Osteoblast (primary cell): ENCODE measurements at regions not wholly inside any gene's neighbourhood (a gene's known extent, or its start where the extent isn't known, plus 50 kb on each side); places are given as distances from the start of the nearest gene placed in this dataset.

ENCODE experiments used
- DNase-seq: peaks from one replicate; pipeline ENCODE4 v3.0.0; 2011; ENCODE audit warnings: low spot score, mixed read lengths; ENCODE audit not compliant: insufficient read length; ENCODE audit errors: missing footprints
- H2AFZ ChIP-seq: 2 replicates; pipeline ENCODE4 v1.6.0; 2011; ENCODE audit warnings: mild to moderate bottlenecking, low read length
- H3K27ac ChIP-seq: 2 replicates; pipeline ENCODE4 v1.5.1; 2011; ENCODE audit warnings: mild to moderate bottlenecking, low read depth, low read length, moderate library complexity
- H3K27me3 ChIP-seq: 2 replicates; pipeline ENCODE4 v1.6.0; 2012; ENCODE audit warnings: mild to moderate bottlenecking, control low read depth, inconsistent platforms, low read length, moderate library complexity; ENCODE audit not compliant: insufficient read depth
- H3K36me3 ChIP-seq: 2 replicates; pipeline ENCODE4 v1.5.1; 2011; ENCODE audit warnings: mild to moderate bottlenecking, low read length, control low read depth, moderate library complexity; ENCODE audit not compliant: insufficient read depth
- H3K4me1 ChIP-seq: 2 replicates; pipeline ENCODE4 v1.5.1; 2011; ENCODE audit warnings: mild to moderate bottlenecking, low read length, control low read depth, moderate library complexity; ENCODE audit not compliant: insufficient read depth
- H3K4me2 ChIP-seq: 2 replicates; pipeline ENCODE4 v1.6.0; 2011; ENCODE audit warnings: mild to moderate bottlenecking, low read length; ENCODE audit not compliant: insufficient read depth
- H3K4me3 ChIP-seq: fragments of 200-600 bp; sonication (generic); 3 replicates; pipeline ENCODE4 v1.5.1; 2012; ENCODE audit warnings: mild to moderate bottlenecking, low read length, inconsistent platforms; ENCODE audit not compliant: insufficient read depth
- H3K79me2 ChIP-seq: 2 replicates; pipeline ENCODE4 v1.6.0; 2012; ENCODE audit warnings: mild to moderate bottlenecking, low read length, control low read depth, inconsistent platforms; ENCODE audit not compliant: insufficient read depth
- H3K9me3 ChIP-seq: 2 replicates; pipeline ENCODE4 v1.5.1; 2011; ENCODE audit warnings: low read depth, low read length, control low read depth
- H4K20me1 ChIP-seq: 2 replicates; pipeline ENCODE4 v1.6.0; 2012; ENCODE audit warnings: mild to moderate bottlenecking, low read length, control low read depth; ENCODE audit not compliant: insufficient read depth
- TF ChIP-seq, protein P1 (sequence below): IDR thresholded peaks from 2 replicates; pipeline ENCODE4 v1.5.1; 2011; ENCODE audit warnings: mild to moderate bottlenecking, low read depth, low read length, moderate library complexity; ENCODE audit errors: extremely low read depth

DNA sequence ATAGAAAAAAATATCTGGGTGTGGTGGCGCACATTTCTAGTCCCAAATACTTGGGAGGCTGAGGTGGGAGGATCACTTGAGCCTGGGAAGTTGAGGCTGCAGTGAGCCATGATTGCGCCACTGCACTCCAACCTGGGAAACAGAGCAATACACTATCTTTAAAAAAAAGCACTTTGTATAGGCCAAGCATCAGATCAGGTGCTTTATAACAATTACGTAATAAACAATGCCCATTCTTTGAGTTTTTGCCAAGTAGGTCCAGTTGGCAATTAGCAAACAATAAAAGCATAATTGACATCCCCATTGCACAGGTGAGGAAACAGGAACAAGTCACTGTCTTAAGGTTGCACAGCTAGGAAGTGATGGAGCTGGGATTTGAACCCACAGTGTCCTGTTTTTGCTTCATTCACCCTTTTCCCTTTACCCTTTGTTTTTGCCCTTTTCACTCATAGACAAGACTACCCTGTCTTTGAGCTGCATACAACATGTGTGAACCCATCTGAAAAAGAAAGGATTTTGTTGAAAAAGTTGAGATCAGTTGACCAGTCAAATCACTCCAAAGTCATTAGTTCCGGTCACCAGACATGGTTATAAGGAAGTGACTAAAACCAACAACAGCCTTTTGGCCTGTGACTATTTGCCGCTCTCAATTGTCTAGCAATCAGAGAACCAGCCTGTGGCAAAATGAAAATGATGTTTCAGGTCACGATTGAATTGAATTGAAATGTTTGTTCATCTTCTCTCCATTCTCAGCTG is 303.6 kb downstream of the TFAP2C start:
- Histone ChIP-seq H3K4me1 (no peaks in the 10 kb centered on the region), H4K20me1 (no peaks in the 10 kb centered on the region), H3K4me3 (no peak overlapping the region), H3K27me3 (peaks cover 5% of the 10 kb centered on the region), H2AFZ (no peak overlapping the region), H3K9me3 (no peaks in the 10 kb centered on the region), H3K4me2 (no peak overlapping the region), H3K36me3 (no peaks in the 10 kb centered on the region), H3K79me2 (no peaks in the 10 kb centered on the region), H3K27ac (no peak overlapping the region)
- no peak for DNase-seq
- TF ChIP-seq, protein P1, sequence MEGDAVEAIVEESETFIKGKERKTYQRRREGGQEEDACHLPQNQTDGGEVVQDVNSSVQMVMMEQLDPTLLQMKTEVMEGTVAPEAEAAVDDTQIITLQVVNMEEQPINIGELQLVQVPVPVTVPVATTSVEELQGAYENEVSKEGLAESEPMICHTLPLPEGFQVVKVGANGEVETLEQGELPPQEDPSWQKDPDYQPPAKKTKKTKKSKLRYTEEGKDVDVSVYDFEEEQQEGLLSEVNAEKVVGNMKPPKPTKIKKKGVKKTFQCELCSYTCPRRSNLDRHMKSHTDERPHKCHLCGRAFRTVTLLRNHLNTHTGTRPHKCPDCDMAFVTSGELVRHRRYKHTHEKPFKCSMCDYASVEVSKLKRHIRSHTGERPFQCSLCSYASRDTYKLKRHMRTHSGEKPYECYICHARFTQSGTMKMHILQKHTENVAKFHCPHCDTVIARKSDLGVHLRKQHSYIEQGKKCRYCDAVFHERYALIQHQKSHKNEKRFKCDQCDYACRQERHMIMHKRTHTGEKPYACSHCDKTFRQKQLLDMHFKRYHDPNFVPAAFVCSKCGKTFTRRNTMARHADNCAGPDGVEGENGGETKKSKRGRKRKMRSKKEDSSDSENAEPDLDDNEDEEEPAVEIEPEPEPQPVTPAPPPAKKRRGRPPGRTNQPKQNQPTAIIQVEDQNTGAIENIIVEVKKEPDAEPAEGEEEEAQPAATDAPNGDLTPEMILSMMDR: no peak

DNA sequence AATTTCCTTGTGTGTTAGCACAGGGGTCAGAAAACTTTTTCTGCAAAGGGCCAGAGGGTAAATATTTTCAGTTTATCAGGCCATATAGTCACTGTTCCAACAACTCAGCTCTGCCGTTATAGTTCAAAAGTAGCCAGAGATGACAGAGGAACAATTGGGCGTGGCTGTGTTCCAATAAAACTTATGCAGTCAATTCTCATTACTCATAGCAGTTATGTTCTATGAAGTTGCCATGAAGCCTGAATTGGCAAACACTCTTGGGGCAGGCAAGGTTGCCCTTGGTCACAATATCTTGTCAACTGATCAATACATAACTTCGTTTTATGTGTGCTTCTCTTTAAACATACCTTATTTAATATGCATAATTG is 304.2 kb downstream of the TFAP2C start:
- H2AFZ ChIP-seq: no peak overlapping the region
- peaks cover 4% of the 10 kb centered on the region for H3K27me3 ChIP-seq
- no peaks in the 10 kb centered on the region for H3K9me3 ChIP-seq
- no peaks in the 10 kb centered on the region for H3K4me1 ChIP-seq
- H3K79me2 ChIP-seq: no peaks in the 10 kb centered on the region
- H4K20me1 ChIP-seq: no peaks in the 10 kb centered on the region
- no peak for DNase-seq
- H3K4me2 ChIP-seq: no peak overlapping the region
- no peak overlapping the region for H3K27ac ChIP-seq
- H3K36me3 ChIP-seq: no peaks in the 10 kb centered on the region
- TF ChIP-seq, protein P1: no peak
- no peak overlapping the region for H3K4me3 ChIP-seq

DNA sequence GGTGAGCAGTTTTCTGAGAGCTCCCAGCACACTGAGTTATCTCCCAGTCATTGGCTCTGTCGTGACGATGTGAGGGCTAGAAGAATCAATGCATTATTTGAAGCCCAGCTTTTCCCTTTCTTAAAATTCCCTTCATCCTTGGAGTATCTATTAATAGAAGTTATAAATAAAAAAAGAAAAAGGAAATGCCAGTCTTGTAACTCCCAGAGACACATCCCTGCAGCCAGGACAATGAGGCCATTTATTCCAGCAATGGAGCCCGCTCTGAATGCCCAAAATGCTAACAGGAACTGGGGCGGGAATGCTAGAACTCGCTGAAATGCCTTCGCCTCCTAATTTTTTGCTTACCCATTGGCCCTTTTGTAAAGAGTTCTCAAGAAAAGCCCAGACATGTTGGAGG is 305.8 kb downstream of the TFAP2C start:
- no peak overlapping the region for H3K4me3 ChIP-seq
- DNase-seq: no peak
- TF ChIP-seq, protein P1: no peak
- H3K27me3 ChIP-seq: no peaks in the 10 kb centered on the region
- no peaks in the 10 kb centered on the region for H3K9me3 ChIP-seq
- no peaks in the 10 kb centered on the region for H3K79me2 ChIP-seq
- no peak overlapping the region for H3K27ac ChIP-seq
- H4K20me1 ChIP-seq: no peaks in the 10 kb centered on the region
- H2AFZ ChIP-seq: no peak overlapping the region
- H3K36me3 ChIP-seq: no peaks in the 10 kb centered on the region
- no peak overlapping the region for H3K4me2 ChIP-seq
- no peaks in the 10 kb centered on the region for H3K4me1 ChIP-seq

DNA sequence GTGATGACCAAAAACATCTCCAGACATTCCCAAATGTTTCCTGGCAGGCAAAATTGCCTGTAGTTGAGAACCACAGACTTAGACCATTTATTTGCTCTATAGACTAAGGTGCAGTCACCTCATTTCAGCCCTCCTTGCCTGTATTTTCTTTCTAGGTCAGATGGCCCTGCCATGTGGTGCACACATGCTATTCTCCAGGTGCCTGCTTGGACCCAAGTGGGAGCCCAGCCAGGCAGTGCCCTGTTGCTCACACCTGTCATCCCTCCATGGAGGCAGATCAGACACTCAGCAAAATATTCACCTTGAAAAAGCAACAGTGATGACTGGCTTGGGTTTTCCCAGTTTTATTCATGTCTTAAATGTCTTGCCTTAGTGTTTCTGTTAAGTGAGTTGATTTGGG is 311.4 kb downstream of the TFAP2C start:
- Histone ChIP-seq H3K27ac (no peak overlapping the region), H3K36me3 (no peaks in the 10 kb centered on the region), H3K9me3 (no peaks in the 10 kb centered on the region), H3K79me2 (no peaks in the 10 kb centered on the region), H3K27me3 (no peaks in the 10 kb centered on the region), H3K4me3 (no peak overlapping the region), H4K20me1 (no peaks in the 10 kb centered on the region), H3K4me1 (no peaks in the 10 kb centered on the region), H2AFZ (no peak overlapping the region), H3K4me2 (no peak overlapping the region)
- TF ChIP-seq, protein P1: no peak
- no peak for DNase-seq
